ENCODE measurements at regions not wholly inside any gene's neighbourhood (a gene's known extent, or its start where the extent isn't known, plus 50 kb on each side); places are given as distances from the start of the nearest gene placed in this dataset.

DNA sequence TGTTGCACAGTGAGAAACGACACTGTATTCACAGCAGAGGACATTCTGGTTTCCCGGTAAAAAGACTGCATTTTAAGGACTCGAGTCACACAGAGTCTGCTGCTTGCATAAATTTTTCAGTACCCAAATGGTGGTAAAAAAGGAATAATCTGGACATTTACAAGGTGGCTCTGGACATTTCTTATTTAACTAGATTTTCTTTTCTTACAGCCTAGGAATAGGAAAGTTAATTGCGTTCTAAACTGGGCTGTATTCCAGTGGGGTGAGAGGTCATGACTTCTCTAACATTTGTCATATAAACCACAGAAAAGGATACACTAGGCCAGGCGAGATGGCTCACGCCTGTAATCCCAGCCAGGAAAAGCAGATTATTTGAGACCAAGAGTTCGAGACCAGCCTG lies 237.5 kb upstream of the KLF6 start:
- DNase-seq (ENCODE audit: low spot score) = no peak

DNA sequence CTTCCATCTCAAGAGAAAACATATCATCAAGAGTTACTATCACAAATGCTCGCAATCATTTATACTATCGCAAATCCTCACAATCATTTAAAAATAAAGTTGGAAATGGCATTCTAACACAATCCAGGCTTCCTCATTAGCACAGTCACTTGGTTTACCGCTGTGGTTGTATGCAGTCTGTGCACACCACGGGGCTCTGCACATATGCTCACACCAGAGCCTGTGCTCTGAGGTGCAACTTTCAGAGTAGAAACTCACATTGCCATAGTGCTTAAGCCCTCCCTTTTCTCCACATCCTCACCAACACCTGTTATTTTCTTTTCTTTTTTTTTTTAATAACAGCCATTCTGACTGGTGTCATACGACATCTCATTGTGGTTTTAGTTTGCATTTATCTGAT lies 235.6 kb upstream of the KLF6 start:
- no peak for DNase-seq (ENCODE audit: low spot score)

DNA sequence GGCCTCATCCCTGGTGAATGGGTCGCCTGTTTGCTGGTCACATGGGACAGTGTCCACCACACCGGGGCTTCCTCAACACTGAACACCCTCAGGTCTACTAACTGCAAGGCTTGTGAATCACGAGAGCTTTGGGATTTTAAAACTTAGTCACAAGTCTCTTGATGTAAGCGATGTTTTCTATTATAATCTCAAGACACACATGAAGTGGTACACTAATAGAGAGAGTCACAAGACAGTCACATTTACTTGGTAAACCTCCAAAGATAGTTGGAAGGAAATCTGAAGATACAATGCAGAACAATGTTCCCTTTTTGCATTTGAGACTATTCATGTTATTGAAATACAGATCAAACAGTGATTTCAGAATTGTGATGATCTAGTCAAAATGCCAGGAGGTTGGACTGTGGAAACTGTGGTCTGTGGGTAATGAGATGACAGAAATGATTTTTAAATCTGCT lies 233.1 kb upstream of the KLF6 start:
- DNase-seq (ENCODE audit: low spot score) = no peak

DNA sequence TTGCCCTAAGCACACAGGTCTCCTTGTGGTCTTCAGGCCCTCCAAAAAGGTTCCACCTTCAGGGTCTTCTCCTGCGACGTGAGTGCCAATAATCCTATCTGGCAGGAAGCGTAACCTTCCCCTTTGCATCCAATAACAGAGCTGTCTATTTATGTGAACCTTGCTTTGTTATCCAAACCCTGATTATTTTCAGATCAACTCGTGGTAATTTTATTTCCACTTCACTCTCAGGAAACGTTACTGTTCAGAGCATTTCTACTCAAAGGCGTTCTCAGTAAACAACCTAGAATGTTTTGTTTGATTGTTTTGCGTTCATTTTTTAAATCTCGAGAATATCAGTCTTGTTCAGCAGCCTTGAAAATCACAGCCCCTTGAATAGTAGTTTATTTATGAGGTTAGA lies 232.3 kb upstream of the KLF6 start:
- DNase-seq (ENCODE audit: low spot score) = no peak

DNA sequence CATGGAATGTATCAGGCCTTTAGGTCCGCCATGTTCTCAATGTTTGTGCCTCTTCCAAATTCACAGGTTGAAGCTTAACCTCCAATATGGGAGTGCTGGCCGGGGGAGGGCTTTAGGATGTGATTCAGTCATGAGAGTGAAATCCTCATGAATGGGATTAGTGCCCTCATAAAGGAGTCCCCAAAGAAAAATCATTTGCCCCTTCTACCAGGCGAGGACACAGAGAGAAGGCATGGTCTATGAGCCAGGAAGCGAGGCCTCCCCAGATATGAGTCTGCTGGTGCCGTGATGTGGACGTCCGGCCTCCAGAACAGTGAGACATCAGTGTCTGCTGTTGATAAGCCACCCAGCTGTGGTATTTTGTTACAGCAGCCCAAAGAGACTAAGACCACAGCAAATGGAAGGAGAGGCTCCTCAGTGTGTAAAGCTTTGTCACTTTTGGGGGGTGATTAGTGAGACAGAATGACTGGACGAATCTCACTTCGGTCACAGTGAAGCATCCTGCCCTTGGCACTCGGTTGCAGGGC lies 231.3 kb upstream of the KLF6 start:
- no peak for DNase-seq (ENCODE audit: low spot score)

DNA sequence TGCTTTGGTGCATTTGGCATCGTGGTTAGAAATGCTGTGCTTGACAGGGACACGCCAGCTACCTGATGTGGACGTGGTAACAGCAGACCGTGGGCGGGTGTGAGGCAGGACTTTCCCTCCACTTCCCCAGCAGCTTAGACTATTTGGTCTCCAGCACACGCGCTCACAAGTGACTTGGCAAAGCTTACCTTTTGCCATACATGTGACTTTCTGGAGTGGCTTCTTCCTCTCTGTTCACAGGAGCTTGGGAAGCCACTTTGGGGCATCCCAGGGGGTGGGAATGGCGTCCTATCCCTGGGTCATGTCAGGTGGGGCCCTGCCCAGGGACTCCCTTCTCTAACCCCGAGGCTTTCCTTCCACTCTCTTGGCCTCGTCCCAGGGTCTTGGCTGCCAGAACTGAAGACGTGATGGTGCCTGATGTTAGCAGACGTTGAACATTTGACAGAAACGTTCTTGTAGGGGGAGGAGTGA lies 228.7 kb upstream of the KLF6 start:
- no peak for DNase-seq (ENCODE audit: low spot score)

DNA sequence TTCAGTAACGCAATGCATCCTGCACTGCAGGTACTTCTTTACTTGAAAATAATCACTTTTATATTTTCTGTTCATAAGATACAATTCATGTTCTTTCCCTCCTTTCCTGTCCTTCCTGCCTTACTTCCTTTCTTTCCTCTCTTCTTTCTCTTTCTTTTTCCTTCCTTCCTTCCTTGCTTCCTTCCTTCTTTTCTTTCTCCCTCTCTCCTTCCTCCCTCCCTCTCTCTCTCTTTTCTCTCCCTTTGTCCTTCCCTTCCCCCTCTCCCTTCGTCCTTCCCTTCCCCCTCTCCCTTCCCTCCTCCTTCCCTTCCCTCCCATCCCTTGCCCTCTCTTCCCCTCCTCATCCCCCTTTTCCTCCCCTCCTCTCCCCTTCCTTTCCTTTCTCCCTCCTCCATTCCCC lies 227.8 kb upstream of the KLF6 start:
- no peak for DNase-seq (ENCODE audit: low spot score)

DNA sequence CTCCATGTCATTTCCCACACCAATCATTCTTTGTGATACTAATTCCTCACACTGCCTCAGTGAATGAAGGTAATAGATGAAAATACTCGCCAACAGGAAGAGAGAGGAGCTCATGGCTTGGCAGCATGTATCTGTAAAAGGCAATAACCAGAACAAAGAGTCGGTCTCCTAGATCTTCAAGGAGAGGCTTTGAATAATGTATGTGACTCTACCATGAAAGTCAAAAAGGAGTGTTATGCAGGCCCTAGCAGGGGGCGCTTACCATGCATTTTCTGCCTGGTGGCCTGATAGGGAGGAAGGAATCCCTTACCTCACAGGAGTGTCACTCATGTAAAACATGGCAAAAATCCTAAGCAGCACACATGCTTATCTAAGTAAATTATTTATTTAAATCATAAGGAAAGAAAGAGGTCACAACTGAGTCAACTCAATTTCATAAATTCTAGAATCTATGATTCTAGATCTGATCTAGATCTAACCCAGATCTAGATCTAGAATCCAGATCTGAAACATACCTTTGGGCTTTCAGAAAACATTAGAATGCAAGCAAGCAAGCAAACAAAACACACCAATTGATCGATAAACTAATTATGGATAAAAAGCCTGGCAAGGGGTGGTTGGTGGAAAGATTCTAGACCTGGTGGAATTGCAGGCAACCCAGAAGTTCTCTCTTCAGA lies 226.3 kb upstream of the KLF6 start:
- DNase-seq (ENCODE audit: low spot score) = no peak

DNA sequence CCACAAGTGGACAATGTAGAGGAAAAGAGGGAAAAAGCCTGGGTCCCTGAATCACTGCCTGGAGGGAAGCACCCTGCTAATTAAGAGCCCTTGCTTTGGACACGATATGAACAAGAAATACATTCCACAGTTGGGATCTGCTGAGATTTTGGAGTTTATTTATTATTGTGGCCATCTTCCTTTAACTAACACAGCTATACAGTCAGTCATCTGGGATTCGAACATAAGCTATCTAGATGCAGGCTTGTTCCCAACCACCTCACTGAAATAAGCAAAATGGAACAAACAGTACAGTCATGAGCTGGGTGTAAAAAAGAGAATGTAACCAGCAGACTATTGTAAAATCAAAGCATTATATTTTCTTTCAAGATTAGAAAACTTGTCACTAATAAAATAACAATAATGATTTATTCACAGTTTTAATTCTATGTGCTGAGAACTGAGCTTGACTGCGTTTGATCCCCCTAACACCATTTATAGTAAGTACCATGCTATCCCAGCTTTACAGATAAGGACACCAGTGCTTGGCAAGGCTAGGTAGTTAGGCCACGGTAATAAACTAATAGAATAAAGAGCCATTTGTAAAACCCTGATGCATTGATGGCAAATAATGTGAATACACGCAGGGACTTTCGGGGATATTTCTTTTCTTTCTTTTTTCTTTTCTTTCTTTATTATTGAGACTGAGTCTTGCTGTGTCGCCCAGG lies 223.8 kb upstream of the KLF6 start:
- DNase-seq (ENCODE audit: low spot score) = no peak

DNA sequence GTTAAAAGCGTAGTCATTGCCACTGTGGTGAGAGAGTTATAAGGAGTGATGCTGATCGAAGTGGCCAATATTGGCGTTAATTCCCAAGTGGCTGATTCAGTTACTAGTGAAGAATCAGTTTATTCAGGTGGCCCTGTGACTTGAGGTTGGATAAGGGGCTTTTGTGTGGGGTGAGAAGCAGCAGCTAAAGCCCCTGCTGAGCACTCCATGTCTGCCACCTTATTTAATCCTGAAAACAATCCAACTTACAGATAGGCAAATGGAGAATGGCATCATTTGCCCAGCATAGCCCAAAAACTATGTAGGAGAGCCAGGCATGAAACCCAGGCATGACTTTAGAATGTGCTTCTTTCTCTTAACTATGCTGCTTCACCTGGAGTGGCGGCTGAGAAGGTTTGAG lies 222.8 kb upstream of the KLF6 start:
- no peak for DNase-seq (ENCODE audit: low spot score)

DNA sequence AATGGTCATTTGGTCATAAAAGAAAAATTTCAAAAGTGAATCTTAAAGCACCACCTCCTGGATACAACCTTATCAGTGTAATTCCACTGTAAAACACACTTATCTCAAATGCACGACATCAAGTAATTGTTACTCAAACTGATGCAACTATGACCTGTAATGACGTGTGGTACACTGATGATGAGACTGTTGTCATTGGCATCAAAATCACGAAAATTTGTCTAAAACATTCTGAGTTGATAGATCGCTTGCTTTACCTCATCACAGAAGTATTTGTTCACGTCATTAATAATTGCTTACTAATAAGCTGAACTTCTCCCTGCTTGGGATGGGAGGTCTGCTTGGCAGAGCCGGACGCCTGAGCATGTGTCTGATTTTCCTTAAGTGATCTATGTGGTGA lies 221.8 kb upstream of the KLF6 start:
- DNase-seq (ENCODE audit: low spot score) = no peak

DNA sequence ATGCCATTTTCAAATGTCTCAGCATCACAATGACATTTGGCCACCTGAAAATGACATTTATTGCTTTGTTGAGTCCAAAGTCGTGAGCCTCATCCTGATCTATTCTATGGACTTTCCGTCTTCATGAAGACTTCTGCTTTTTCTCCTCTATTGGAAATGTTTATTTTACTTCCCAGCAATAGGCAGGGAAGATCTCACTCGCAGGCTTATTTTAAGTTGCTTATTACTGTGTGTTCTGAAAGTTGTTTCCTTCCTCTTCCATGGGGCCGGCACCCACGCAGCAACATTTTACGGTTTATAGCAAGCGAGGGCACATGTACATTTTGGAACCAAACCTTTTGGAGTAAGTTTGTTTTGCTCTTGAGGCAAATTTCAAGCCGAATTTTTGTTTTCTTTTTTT lies 221.0 kb upstream of the KLF6 start:
- no peak for DNase-seq (ENCODE audit: low spot score)

DNA sequence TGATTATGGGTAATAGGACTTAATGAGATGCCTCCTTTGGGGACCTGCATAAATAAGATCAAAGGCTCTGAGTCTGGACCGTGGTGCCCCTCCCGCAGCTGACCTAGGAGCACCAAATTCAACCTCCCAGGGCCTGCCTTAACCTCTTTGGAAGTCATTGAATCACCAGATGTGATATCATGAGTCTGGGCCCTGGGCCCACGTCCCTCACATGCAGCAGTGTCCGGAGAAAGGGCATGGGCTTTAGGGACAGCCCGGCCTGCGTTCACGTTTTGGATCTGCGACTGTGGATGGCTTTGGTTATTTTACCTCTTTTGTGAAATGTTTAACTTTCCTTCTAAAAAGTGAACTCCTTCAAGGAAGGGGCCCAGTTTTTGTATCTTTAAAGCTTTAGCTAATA lies 220.0 kb upstream of the KLF6 start:
- DNase-seq (ENCODE audit: low spot score) = no peak

DNA sequence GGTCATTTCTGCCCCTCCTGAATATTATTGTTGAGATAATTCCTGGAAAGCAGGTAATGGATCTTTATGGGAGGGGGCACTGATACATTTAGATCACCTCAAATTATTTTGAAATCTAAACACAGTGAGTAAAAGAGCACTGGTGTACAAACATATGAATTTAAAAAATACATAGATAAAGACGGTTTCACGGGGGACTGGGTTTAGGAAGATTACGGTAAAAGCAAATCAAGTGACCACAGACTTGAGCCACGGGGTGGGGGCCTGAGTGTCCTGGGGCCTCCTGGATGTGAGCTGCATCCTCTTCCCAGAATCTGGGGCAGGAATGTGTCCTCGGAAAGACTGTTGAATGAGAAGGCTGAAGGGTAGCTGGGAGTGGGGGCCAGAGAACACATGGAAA lies 219.1 kb upstream of the KLF6 start:
- DNase-seq (ENCODE audit: low spot score) = no peak

DNA sequence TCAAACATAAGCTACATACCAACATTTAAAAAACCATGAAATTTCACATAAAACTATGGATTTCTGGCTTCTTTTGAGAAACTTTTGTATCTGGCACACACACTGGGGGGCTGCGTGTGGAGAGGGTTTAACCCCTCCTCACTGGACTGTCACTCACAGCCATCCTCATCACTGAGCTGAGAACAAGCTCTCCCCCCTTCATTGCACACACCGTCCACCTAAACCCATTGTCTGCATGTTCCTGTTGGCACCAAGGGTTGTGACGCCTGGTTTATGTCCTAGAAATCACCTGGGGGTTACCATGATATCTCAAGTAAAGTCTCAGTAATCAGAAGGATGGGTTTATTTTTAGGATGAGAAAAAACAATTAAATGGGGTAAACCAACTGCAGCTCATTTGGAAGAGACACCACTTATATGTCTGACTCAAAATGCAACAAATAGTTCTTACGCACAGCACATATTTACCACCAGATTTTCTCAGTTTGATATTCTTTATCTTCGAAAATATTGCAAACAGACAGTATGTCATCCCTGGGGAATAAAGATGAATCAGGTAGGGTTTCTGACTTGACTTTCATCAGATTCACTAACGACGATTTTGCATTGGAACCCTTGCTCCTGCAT lies 218.5 kb upstream of the KLF6 start:
- DNase-seq (ENCODE audit: low spot score) = no peak

DNA sequence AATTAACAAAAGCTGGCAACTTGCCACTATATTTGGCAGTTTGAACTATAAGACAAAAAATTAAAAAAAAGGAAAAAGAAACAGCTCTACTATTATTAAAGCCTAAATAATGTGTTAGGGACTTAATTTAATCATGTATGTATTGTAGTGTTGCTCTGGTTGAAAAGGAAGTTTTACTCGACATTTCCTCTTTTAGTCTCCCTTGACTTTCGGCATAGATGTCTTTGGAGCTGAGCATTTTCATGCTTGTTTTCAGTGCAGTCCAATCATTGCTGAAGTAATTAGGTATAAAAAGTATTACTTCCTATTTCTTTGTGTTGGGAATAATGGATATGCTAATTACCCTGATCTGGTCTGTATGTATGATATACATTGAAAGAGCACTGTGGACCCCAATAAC lies 216.8 kb upstream of the KLF6 start:
- DNase-seq (ENCODE audit: low spot score) = no peak

DNA sequence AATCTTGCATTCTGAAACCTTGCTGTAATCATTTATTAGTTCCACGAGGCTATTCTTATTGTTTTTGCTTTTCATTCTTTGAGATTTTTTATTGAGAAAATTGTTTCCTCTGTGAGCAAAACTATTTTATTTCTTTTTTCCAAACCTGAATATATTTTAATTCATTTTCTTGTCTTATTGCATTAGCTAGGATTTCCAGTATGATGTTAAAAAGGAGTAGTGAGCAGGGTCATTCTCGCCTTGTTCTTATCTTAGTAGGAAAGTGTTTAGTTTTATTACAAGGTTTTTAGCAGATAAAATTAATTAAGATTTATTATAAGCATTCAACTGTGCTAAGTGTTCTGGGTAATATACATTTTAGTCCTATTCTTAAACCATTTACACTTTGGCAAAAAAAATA lies 214.6 kb upstream of the KLF6 start:
- DNase-seq (ENCODE audit: low spot score) = no peak

DNA sequence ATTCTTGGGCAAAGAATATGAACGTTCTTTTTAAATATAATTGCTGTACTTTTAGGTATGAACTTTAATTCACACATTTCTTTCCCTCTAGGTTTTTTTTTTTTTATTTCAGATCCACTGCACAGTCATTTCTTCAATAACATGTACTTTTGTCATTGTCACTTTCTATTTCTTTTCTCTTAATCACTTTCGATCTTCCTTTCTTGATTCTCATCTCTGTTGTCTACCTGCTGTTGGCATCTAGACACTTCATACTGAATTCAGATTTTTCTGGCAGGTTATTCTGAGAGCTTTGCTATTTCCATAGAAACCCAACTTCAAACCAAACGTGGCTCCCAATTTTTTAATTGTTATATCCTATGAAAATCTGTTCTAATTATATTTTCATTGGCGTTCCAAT lies 211.7 kb upstream of the KLF6 start:
- no peak for DNase-seq (ENCODE audit: low spot score)

DNA sequence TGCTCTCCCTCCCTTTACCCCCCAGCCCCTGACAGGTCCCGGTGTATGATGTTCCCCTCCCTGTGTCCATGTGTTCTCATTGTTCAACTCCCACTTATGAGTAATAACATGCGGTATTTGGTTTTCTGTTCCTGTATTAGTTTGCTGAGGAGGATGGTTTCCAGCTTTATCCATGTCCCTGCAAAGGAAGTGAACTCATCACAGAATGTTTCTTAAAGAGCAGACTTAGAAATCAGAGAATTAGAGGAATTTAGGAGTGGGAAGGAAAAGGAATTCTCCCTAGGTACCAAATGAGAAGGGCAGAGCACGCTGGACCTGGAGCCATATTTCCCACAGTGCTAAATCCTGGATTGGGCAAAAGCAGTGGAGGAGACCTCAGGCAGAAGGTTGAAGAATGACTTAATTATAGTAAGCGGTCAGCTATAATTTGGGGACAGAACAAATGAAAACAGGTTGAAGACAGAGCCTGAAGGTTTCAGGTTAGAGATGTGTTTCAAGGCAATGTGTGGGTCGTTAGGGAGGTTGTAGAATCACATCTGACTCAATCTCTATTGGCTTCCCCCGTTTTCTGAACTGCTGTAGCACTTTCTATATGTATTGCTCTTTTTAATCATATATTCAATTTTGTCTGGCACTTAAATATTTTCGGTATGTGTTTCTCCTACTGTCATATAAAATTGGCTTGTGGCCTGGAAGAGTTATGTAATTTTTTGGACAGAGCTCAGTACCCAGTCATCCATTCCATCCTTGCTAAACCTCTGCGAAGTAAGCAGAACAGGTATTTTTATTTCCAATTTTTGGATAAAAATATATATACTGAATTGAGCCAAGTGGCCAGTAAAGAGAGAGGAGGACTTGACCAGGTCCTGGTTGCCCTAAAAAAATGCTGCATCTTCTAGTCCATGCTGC lies 210.5 kb upstream of the KLF6 start:
- DNase-seq (ENCODE audit: low spot score) = no peak

DNA sequence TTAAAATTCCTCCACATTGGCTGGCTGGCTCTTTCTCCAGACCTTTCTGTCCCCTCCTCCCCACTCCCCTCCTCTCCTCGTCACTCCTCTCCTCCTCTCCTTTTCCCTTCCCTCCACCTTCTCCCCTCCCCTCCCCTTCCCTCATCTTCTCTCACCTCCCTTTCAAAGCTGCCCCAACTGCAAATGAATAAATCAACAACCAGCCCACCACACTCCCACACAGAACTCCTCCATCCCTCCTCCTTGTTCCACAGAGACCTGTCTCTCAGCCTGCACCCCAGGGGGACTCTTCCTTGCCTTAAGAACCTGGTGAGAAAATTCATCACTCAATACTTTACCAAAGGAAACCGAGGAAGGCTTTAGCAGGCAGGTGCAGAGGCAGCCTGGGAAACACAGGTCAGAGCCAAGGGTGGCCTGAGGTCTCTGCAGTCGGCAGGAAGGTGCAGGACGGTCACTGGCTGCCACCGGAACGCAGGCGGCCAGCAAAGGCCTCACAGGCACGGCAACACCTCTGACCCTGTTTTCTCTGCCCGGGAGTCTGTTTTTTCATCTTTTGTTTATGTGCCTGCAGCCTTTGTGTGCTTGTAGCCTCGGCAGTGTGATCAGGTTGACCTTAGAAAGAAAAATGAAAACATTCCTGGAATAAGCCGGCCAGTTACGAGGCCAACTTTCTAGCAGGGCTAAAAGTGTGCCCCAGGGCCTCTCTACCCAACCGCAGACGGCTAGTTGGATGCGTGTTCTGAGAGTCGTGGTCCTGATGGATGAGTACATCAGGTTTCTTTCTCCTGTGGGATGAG lies 207.6 kb upstream of the KLF6 start:
- no peak for DNase-seq (ENCODE audit: low spot score)

DNA sequence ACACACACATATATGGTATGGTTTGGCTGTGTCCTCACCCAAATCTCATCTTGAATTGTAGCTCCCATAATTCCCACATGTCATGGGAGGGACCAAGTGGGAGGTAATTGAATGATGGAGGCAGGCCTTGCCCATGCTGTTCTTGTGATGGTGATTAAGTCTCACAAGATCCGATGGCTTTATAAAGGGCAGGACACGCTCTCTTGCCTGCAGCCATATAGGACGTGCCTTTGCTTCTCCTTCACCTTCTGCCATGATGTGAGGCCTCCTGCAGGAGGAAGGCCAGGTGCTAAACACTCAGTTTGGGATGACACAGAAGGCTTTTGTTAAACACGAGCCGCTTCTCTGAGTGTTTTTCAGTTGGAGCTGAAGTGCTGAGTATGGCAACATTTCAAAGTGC lies 205.3 kb upstream of the KLF6 start:
- DNase-seq (ENCODE audit: low spot score) = no peak

Data from hematopoietic multipotent progenitor cell treated with erythropoietin and hydrocortisone succinate and interleukin-3 and kit ligand, for 17 days (in vitro differentiated cells).